GM18508 (cell line): ENCODE measurements at regions not wholly inside any gene's neighbourhood (a gene's known extent, or its start where the extent isn't known, plus 50 kb on each side); places are given as distances from the start of the nearest gene placed in this dataset.
"Not testable (repeated sequence)": the region's sequence is repeated elsewhere in the genome, so short reads cannot be mapped to it uniquely, and the experiment has no call there.

Experiments
- ATAC-seq: cut with Tn5 transposase; IDR thresholded peaks from one replicate; pipeline ENCODE4 v1.9.1; 2021; ENCODE audit warnings: moderate number of reproducible peaks; ENCODE audit not compliant: insufficient read depth, unreplicated experiment

- ATAC-seq: no peak
Measured at GRCh38 chr7:106460792-106461254, 176.0 kb upstream of the NAMPT start.

- no peak for ATAC-seq
Measured at GRCh38 chr7:106459397-106460072, 174.8 kb upstream of the NAMPT start.

GRCh38 chr7:106457678-106458077 lies 172.9 kb upstream of the NAMPT start:
- ATAC-seq: no peak

GRCh38 chr7:106456329-106456728 lies 171.5 kb upstream of the NAMPT start:
- ATAC-seq: no peak

GRCh38 chr7:106452031-106452851 lies 167.5 kb upstream of the NAMPT start:
- no peak for ATAC-seq

- no peak for ATAC-seq
Measured at GRCh38 chr7:106451171-106451570, 166.4 kb upstream of the NAMPT start.

GRCh38 chr7:106450716-106451115 lies 165.9 kb upstream of the NAMPT start:
- no peak for ATAC-seq

GRCh38 chr7:106448992-106449859 lies 164.4 kb upstream of the NAMPT start:
- ATAC-seq: no peak

GRCh38 chr7:106448346-106448991 lies 163.7 kb upstream of the NAMPT start:
- no peak for ATAC-seq

- no peak for ATAC-seq
Measured at GRCh38 chr7:106447318-106447847, 162.6 kb upstream of the NAMPT start.

GRCh38 chr7:106445366-106445765 lies 160.6 kb upstream of the NAMPT start:
- ATAC-seq: not testable (repeated sequence)

GRCh38 chr7:106444068-106444655 lies 159.4 kb upstream of the NAMPT start:
- no peak for ATAC-seq

- no peak for ATAC-seq
Measured at GRCh38 chr7:106443156-106443555, 158.4 kb upstream of the NAMPT start.

- no peak for ATAC-seq
Measured at GRCh38 chr7:106442476-106442875, 157.7 kb upstream of the NAMPT start.

- ATAC-seq: not testable (repeated sequence)
Measured at GRCh38 chr7:106441343-106441742, 156.6 kb upstream of the NAMPT start.

GRCh38 chr7:106436933-106437332 lies 152.2 kb upstream of the NAMPT start:
- not testable (repeated sequence) for ATAC-seq

- no peak for ATAC-seq
Measured at GRCh38 chr7:106433377-106433776, 148.6 kb upstream of the NAMPT start.

- no peak for ATAC-seq
Measured at GRCh38 chr7:106430535-106431455, 146.0 kb upstream of the NAMPT start.
